Trophoblast cell (in vitro differentiated cells and primary cell): ENCODE measurements at regions not wholly inside any gene's neighbourhood (a gene's known extent, or its start where the extent isn't known, plus 50 kb on each side); places are given as distances from the start of the nearest gene placed in this dataset.

Experiments used
- DNase-seq, 2 donors: peaks; one replicate each; pipeline ENCODE4 v3.0.0-alpha.2; 2016
- H2AFZ ChIP-seq: 2 replicates; pipeline ENCODE4 v1.6.1; 2013; ENCODE audit warnings: low read length, moderate library complexity, mild to moderate bottlenecking; ENCODE audit not compliant: insufficient read depth, poor library complexity
- H2AK5ac ChIP-seq: 2 replicates; pipeline ENCODE4 v1.6.1; 2013; ENCODE audit warnings: mild to moderate bottlenecking, low read length
- H2BK120ac ChIP-seq: 2 replicates; pipeline ENCODE4 v1.6.1; 2013; ENCODE audit warnings: low read length, mild to moderate bottlenecking, moderate library complexity; ENCODE audit not compliant: insufficient read depth, poor library complexity
- H2BK12ac ChIP-seq: 2 replicates; pipeline ENCODE4 v1.6.1; 2013; ENCODE audit warnings: mild to moderate bottlenecking, low read length, moderate library complexity
- H2BK5ac ChIP-seq: 2 replicates; pipeline ENCODE4 v1.6.1; 2013; ENCODE audit warnings: low read length, low read depth, moderate library complexity, mild to moderate bottlenecking; ENCODE audit not compliant: poor library complexity
- H3K14ac ChIP-seq: 2 replicates; pipeline ENCODE4 v1.6.1; 2013; ENCODE audit warnings: mild to moderate bottlenecking, low read length
- H3K18ac ChIP-seq: 2 replicates; pipeline ENCODE4 v1.6.1; 2013; ENCODE audit warnings: mild to moderate bottlenecking, low read length
- H3K23ac ChIP-seq: 2 replicates; pipeline ENCODE4 v1.6.1; 2013; ENCODE audit warnings: low read length
- H3K27ac ChIP-seq: 2 replicates; pipeline ENCODE4 v1.5.1; 2013; ENCODE audit warnings: low read depth, mild to moderate bottlenecking, inconsistent platforms, low read length, moderate library complexity
- H3K27me3 ChIP-seq: 2 replicates; pipeline ENCODE4 v1.6.1; 2013; ENCODE audit warnings: inconsistent platforms, mild to moderate bottlenecking, low read length, moderate library complexity; ENCODE audit not compliant: insufficient read depth
- H3K36me3 ChIP-seq, 2 experiments: 1 replicate in 1 of 2; 2 replicates in 1 of 2; pipeline ENCODE4 v1.6.1; 2013; ENCODE audit warnings: low read length in 2 of 2, mild to moderate bottlenecking in 2 of 2, moderate library complexity in 1 of 2; ENCODE audit not compliant: insufficient read depth in 2 of 2, control insufficient read depth in 1 of 2
- H3K4ac ChIP-seq: 2 replicates; pipeline ENCODE4 v1.6.1; 2013; ENCODE audit warnings: low read depth, mild to moderate bottlenecking, low read length, moderate library complexity
- H3K4me1 ChIP-seq, 2 experiments: 1 replicate in 1 of 2; 2 replicates in 1 of 2; pipeline ENCODE4 v1.6.1; 2013; ENCODE audit warnings: low read length in 2 of 2, mild to moderate bottlenecking in 2 of 2, moderate library complexity in 1 of 2; ENCODE audit not compliant: insufficient read depth in 2 of 2, control insufficient read depth in 1 of 2
- H3K4me2 ChIP-seq: 2 replicates; pipeline ENCODE4 v1.6.1; 2013; ENCODE audit warnings: inconsistent platforms, mild to moderate bottlenecking, low read length, moderate library complexity
- H3K4me3 ChIP-seq: 2 replicates; pipeline ENCODE4 v1.5.1; 2013; ENCODE audit warnings: mild to moderate bottlenecking, low read depth, low read length, inconsistent platforms
- H3K79me1 ChIP-seq: one replicate; pipeline ENCODE4 v1.6.1; 2013; ENCODE audit warnings: low read length
- H3K79me2 ChIP-seq: 2 replicates; pipeline ENCODE4 v1.6.1; 2013; ENCODE audit warnings: low read length, mild to moderate bottlenecking; ENCODE audit not compliant: control insufficient read depth, insufficient read depth, poor library complexity
- H3K9ac ChIP-seq: 2 replicates; pipeline ENCODE4 v1.6.1; 2013; ENCODE audit warnings: mild to moderate bottlenecking, low read length
- H3K9me3 ChIP-seq: 2 replicates; pipeline ENCODE4 v1.6.1; 2013; ENCODE audit warnings: low read depth, mild to moderate bottlenecking, control low read depth, inconsistent platforms, low read length; ENCODE audit not compliant: insufficient read depth
- H4K12ac ChIP-seq: 2 replicates; pipeline ENCODE4 v1.6.1; 2013; ENCODE audit warnings: low read depth, mild to moderate bottlenecking, low read length, moderate library complexity
- H4K8ac ChIP-seq: 2 replicates; pipeline ENCODE4 v1.6.1; 2013; ENCODE audit warnings: low read depth, mild to moderate bottlenecking, low read length, moderate library complexity
- H4K91ac ChIP-seq: one replicate; pipeline ENCODE4 v1.6.1; 2013; ENCODE audit warnings: low read depth, mild to moderate bottlenecking, low read length, moderate library complexity
- WGBS: extraction: QIAGEN DNeasy Blood & Tissue Kit; methylation state at CpG from one replicate; pipeline ENCODE4 v1.1.7; 2013; ENCODE audit warnings: missing lambda C conversion rate; ENCODE audit not compliant: insufficient read length, insufficient coverage; ENCODE audit errors: extremely low coverage; 5-methylcytosine and 5-hydroxymethylcytosine counted together

DNA sequence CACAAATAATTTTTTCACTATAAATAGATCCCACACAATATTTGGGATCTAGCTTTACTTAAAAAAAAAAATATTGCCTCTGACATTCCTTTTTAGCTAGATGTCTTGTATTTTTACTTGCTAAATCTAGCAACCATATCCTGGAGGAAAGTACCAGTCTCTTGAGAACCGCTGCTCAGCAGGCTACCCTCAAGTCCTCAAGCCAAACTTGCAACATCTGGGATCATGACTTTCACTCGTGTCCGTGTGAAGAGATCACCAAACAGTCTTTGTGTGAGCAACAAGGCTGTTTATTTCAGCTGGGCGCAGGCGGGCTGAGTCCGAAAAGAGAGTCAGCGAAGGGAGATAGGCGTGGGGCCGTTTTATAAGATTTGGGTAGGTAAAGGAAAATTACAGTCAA, 180.3 kb upstream of the FER start:
- Histone ChIP-seq H3K4ac (no peak overlapping the region), H3K23ac (no peak overlapping the region), H3K18ac (no peak overlapping the region), H3K27ac (no peak overlapping the region), H3K4me3 (no peak overlapping the region), H2AK5ac (no peak overlapping the region), H3K27me3 (no peaks in the 10 kb centered on the region), H3K36me3 (no peaks in the 10 kb centered on the region), H3K9me3 (no peaks in the 10 kb centered on the region), H2BK12ac (no peak overlapping the region), H2AFZ (no peak overlapping the region), H4K12ac (no peak overlapping the region), H4K8ac (no peak overlapping the region), H3K9ac (no peak overlapping the region), H3K4me2 (no peak overlapping the region), H3K79me1 (no peaks in the 10 kb centered on the region), H3K79me2 (no peaks in the 10 kb centered on the region), H3K14ac (no peak overlapping the region), H4K91ac (no peak overlapping the region), H3K4me1 (no peaks in the 10 kb centered on the region), H2BK120ac (no peak overlapping the region), H2BK5ac (no peak overlapping the region)
- no peak for DNase-seq
- no CpG with 5 or more reads among the region's 9 CpGs for WGBS

DNA sequence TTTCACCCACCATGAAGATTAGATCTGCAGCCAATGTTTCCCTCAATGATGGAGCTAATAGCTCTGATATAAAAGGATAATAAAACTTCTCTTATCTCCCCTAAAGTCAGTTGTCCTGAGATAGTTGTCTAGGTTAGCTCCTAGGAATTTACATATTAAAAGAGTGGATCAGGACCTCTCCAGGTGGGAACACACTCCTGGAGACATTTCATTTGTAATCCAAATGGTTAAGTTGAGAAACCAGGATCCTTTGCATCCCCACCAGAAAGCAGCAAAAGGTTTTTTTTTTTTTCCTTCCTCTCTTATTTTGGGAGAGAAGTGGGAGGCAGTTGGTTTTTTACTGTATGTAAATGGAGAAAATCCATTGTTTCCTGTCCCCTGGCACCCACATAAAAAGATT, 182.5 kb upstream of the FBXL17 start:
- no peak overlapping the region for H2BK5ac ChIP-seq
- no peak overlapping the region for H3K23ac ChIP-seq
- no peak overlapping the region for H2BK120ac ChIP-seq
- H4K91ac ChIP-seq: no peak overlapping the region
- H2AFZ ChIP-seq: no peak overlapping the region
- no peaks in the 10 kb centered on the region for H3K79me1 ChIP-seq
- no peaks in the 10 kb centered on the region for H3K36me3 ChIP-seq
- H3K4me3 ChIP-seq: no peak overlapping the region
- H3K4me1 ChIP-seq: no peaks in the 10 kb centered on the region
- H3K4ac ChIP-seq: no peak overlapping the region
- no peak for DNase-seq
- no peak overlapping the region for H2AK5ac ChIP-seq
- no peaks in the 10 kb centered on the region for H3K79me2 ChIP-seq
- no peak overlapping the region for H2BK12ac ChIP-seq
- no peaks in the 10 kb centered on the region for H3K27me3 ChIP-seq
- H4K8ac ChIP-seq: no peak overlapping the region
- H4K12ac ChIP-seq: no peak overlapping the region
- no peak overlapping the region for H3K27ac ChIP-seq
- H3K14ac ChIP-seq: no peak overlapping the region
- H3K4me2 ChIP-seq: no peak overlapping the region
- H3K9me3 ChIP-seq: no peaks in the 10 kb centered on the region
- H3K18ac ChIP-seq: no peak overlapping the region
- no peak overlapping the region for H3K9ac ChIP-seq

DNA sequence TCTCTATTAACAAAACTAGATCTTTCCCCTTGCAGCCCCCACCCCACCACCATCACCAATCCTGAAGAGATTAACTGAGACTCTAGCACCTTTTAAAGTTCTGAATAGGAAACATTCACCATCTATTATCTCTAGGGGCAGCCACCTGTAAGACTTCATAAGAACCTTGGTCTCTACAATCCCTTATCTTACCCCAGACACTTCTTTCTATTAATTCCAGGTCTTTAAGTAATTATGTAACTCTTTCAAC, 180.2 kb upstream of the FBXL17 start:
- Histone ChIP-seq H2BK5ac (no peak overlapping the region), H3K4ac (no peak overlapping the region), H3K27me3 (no peaks in the 10 kb centered on the region), H3K14ac (no peak overlapping the region), H3K4me1 (no peaks in the 10 kb centered on the region), H2BK120ac (no peak overlapping the region), H3K27ac (no peak overlapping the region), H3K18ac (no peak overlapping the region), H3K36me3 (no peaks in the 10 kb centered on the region), H4K12ac (no peak overlapping the region), H4K91ac (no peak overlapping the region), H3K4me2 (no peak overlapping the region), H3K9me3 (no peaks in the 10 kb centered on the region), H4K8ac (no peak overlapping the region), H3K4me3 (no peak overlapping the region), H3K9ac (no peak overlapping the region), H3K79me2 (no peaks in the 10 kb centered on the region), H3K23ac (no peak overlapping the region), H2AFZ (no peak overlapping the region), H2AK5ac (no peak overlapping the region), H2BK12ac (no peak overlapping the region), H3K79me1 (no peaks in the 10 kb centered on the region)
- no peak for DNase-seq

DNA sequence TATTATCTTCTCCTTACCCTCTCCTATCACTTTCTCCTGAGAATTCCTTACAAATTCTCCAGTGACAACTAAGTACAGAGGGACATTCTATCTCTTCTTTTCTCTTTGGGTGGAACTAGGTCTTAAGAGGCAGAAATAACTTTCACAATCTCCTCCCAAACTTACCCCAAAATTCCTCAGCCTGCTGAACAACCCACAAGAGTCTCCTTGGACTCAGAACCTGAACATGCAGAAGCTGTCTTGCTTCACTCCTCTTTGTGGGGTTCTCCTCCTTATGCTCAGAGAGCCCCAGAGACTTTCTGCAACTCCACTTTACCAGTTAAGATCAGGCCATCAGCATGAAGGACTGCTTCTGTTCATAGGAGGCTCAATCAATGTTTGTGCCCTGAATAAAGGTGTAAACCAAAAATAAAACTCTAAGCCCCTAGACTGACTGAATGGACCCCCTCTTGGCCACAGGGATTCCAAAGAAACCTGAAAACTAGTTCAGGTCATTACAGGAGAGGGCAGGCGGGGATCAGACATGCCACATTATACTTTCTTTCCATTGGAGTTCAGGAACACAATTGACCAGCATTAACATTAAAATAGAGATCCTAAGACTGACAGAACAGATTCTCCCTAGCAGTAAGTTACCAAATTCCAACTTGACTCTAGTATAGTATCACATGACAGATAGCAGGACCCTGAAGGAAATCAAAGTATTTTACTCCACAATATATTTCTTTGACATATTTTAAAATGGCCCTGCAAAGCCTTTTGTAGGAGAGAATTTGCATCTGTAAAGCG, 179.7 kb upstream of the FBXL17 start:
- WGBS: no CpG with 5 or more reads among the region's 2 CpGs

More for the DNA sequence above, 179.7 kb upstream of the FBXL17 start:
- H2BK5ac ChIP-seq: no peak overlapping the region
- no peak overlapping the region for H3K27ac ChIP-seq
- H3K9ac ChIP-seq: no peak overlapping the region
- no peaks in the 10 kb centered on the region for H3K79me2 ChIP-seq
- H4K91ac ChIP-seq: no peak overlapping the region
- H2BK12ac ChIP-seq: no peak overlapping the region
- no peak overlapping the region for H2AFZ ChIP-seq
- no peaks in the 10 kb centered on the region for H3K4me1 ChIP-seq
- no peaks in the 10 kb centered on the region for H3K79me1 ChIP-seq
- no peak overlapping the region for H4K8ac ChIP-seq
- no peak overlapping the region for H3K4me2 ChIP-seq
- H4K12ac ChIP-seq: no peak overlapping the region
- no peak overlapping the region for H3K23ac ChIP-seq
- no peak overlapping the region for H2AK5ac ChIP-seq
- no peak overlapping the region for H3K18ac ChIP-seq
- no peaks in the 10 kb centered on the region for H3K9me3 ChIP-seq
- no peak overlapping the region for H2BK120ac ChIP-seq
- no peak overlapping the region for H3K4me3 ChIP-seq
- H3K36me3 ChIP-seq: no peaks in the 10 kb centered on the region
- H3K4ac ChIP-seq: no peak overlapping the region
- no peak for DNase-seq
- H3K14ac ChIP-seq: no peak overlapping the region
- H3K27me3 ChIP-seq: no peaks in the 10 kb centered on the region
